AML-193 (cell line): ENCODE measurements at regions not wholly inside any gene's neighbourhood (a gene's known extent, or its start where the extent isn't known, plus 50 kb on each side); places are given as distances from the start of the nearest gene placed in this dataset.

ENCODE experiments used
- DNase-seq, 2 experiments: peaks; one replicate each; lab custom pipeline; 2025; lab: John Stamatoyannopoulos, UW

GRCh38 chr3:163946785-163947184 is 1131.5 kb downstream of the SI start:
- no peak for DNase-seq

- DNase-seq, result no peak
Observed at GRCh38 chr3:163943664-163944063, 1134.6 kb downstream of the SI start.

- DNase-seq, result no peak
Observed at GRCh38 chr3:163939926-163940325, 1138.4 kb downstream of the SI start.

GRCh38 chr3:163936543-163936942 is 1141.8 kb downstream of the SI start:
- no peak for DNase-seq

- no peak for DNase-seq
Observed at GRCh38 chr3:163935411-163935810, 1142.9 kb downstream of the SI start.

- DNase-seq, result no peak
Observed at GRCh38 chr3:163929069-163929652, 1149.1 kb downstream of the SI start.

- no peak for DNase-seq
Observed at GRCh38 chr3:163927521-163927920, 1150.8 kb downstream of the SI start.

- DNase-seq, result no peak
Observed at GRCh38 chr3:163924600-163924999, 1153.7 kb downstream of the SI start.

- no peak for DNase-seq
Observed at GRCh38 chr3:163919154-163919553, 1159.1 kb downstream of the SI start.

- no peak for DNase-seq
Observed at GRCh38 chr3:163916596-163917560, 1161.4 kb downstream of the SI start.

GRCh38 chr3:163915280-163915679 is 1163.0 kb downstream of the SI start:
- no peak for DNase-seq

GRCh38 chr3:163914567-163914966 is 1163.7 kb downstream of the SI start:
- DNase-seq, result no peak

- DNase-seq, result no peak
Observed at GRCh38 chr3:163891771-163892170, 1186.5 kb downstream of the SI start.

- no peak for DNase-seq
Observed at GRCh38 chr3:163890661-163891060, 1187.6 kb downstream of the SI start.

GRCh38 chr3:163879172-163879571 is 1199.1 kb downstream of the SI start:
- DNase-seq, result no peak

GRCh38 chr3:163878396-163878795 is 1199.9 kb downstream of the SI start:
- no peak for DNase-seq

GRCh38 chr3:163877805-163878204 is 1200.5 kb downstream of the SI start:
- DNase-seq, result no peak

GRCh38 chr3:163863146-163863545 is 1215.2 kb downstream of the SI start:
- no peak for DNase-seq

- no peak for DNase-seq
Observed at GRCh38 chr3:163852233-163852632, 1226.1 kb downstream of the SI start.

- no peak for DNase-seq
Observed at GRCh38 chr3:163838769-163839168, 1239.5 kb downstream of the SI start.

GRCh38 chr3:163832547-163832946 is 1245.7 kb downstream of the SI start:
- no peak for DNase-seq

GRCh38 chr3:163821841-163822240 is 1256.5 kb downstream of the SI start:
- DNase-seq, result no peak

- no peak for DNase-seq
Observed at GRCh38 chr3:163817015-163817414, 1261.3 kb downstream of the SI start.
